ENCODE measurements at regions not wholly inside any gene's neighbourhood (a gene's known extent, or its start where the extent isn't known, plus 50 kb on each side); places are given as distances from the start of the nearest gene placed in this dataset.
"Not testable (repeated sequence)": the region's sequence is repeated elsewhere in the genome, so short reads cannot be mapped to it uniquely, and the experiment has no call there.

- ATAC-seq = no peak
- DNase-seq (ENCODE audit: low spot score in 2 of 2) = no peak
- Mint-ChIP-seq H3K36me3 (peaks cover 3 to 10% of the 10 kb centered on the region in 2 donors), H3K9me3 (peaks cover 7 to 11% of the 10 kb centered on the region in 2 donors), H3K27ac (no peak overlapping the region)
These were observed 644.2 kb upstream of the GJE1 start for GRCh38 chr6:141488488-141488887.

GRCh38 chr6:141486942-141487341 is 645.8 kb upstream of the GJE1 start:
- DNase-seq (ENCODE audit: low spot score in 2 of 2) (no peak), ATAC-seq (no peak)
- Mint-ChIP-seq H3K27ac (no peak overlapping the region), H3K36me3 (peaks cover 10% of the 10 kb centered on the region in 2 donors), H3K9me3 (peaks cover 7 to 11% of the 10 kb centered on the region in 2 donors)

GRCh38 chr6:141484711-141485110 is 648.0 kb upstream of the GJE1 start:
- ATAC-seq (peak; percentile 51 to 77), DNase-seq (ENCODE audit: low spot score in 2 of 2) (no peak)
- peaks cover 6 to 12% of the 10 kb centered on the region in 2 donors for H3K9me3 Mint-ChIP-seq
- H3K36me3 Mint-ChIP-seq = peaks cover 10 to 15% of the 10 kb centered on the region in 2 donors
- peak overlapping the region; percentile 44 to 94 for H3K27ac Mint-ChIP-seq

GRCh38 chr6:141483598-141484061 is 649.1 kb upstream of the GJE1 start:
- peak overlapping the region; percentile 94 to 98 for H3K27ac Mint-ChIP-seq
- ATAC-seq = peak; percentile 99 to 100
- peaks cover 14 to 15% of the 10 kb centered on the region in 2 donors for H3K36me3 Mint-ChIP-seq
- H3K9me3 Mint-ChIP-seq = peaks cover 7 to 16% of the 10 kb centered on the region in 2 donors
- peak in 1 of 2 donors; percentile 33 for DNase-seq (ENCODE audit: low spot score in 2 of 2)

GRCh38 chr6:141482796-141483597 is 649.7 kb upstream of the GJE1 start:
- Mint-ChIP-seq H3K9me3 (peaks cover 7 to 16% of the 10 kb centered on the region in 2 donors), H3K27ac (peak overlapping the region; percentile 94 to 98), H3K36me3 (peaks cover 14 to 15% of the 10 kb centered on the region in 2 donors)
- ATAC-seq = no peak
- no peak for DNase-seq (ENCODE audit: low spot score in 2 of 2)

GRCh38 chr6:141475259-141475658 is 657.5 kb upstream of the GJE1 start:
- H3K9me3 Mint-ChIP-seq = peaks cover 3% of the 10 kb centered on the region in 2 donors
- ATAC-seq (no peak), DNase-seq (ENCODE audit: low spot score in 2 of 2) (no peak)
- peaks cover 0 to 4% of the 10 kb centered on the region in 2 donors for H3K36me3 Mint-ChIP-seq
- no peak overlapping the region for H3K27ac Mint-ChIP-seq

- DNase-seq (ENCODE audit: low spot score in 2 of 2) (no peak), ATAC-seq (no peak)
- Mint-ChIP-seq H3K36me3 (no peaks in the 10 kb centered on the region), H3K9me3 (no peaks in the 10 kb centered on the region), H3K27ac (no peak overlapping the region)
These were observed 660.4 kb upstream of the GJE1 start for GRCh38 chr6:141472162-141472928.

- H3K36me3 Mint-ChIP-seq = no peaks in the 10 kb centered on the region
- H3K27ac Mint-ChIP-seq = no peak overlapping the region
- H3K9me3 Mint-ChIP-seq = no peaks in the 10 kb centered on the region
- no peak for DNase-seq (ENCODE audit: low spot score in 2 of 2)
- ATAC-seq = no peak
These were observed 661.9 kb upstream of the GJE1 start for GRCh38 chr6:141470810-141471209.

GRCh38 chr6:141467881-141468280 is 664.8 kb upstream of the GJE1 start:
- ATAC-seq (no peak), DNase-seq (ENCODE audit: low spot score in 2 of 2) (no peak)
- H3K9me3 Mint-ChIP-seq = no peaks in the 10 kb centered on the region
- H3K27ac Mint-ChIP-seq = no peak overlapping the region
- H3K36me3 Mint-ChIP-seq = no peaks in the 10 kb centered on the region

GRCh38 chr6:141467041-141467440 is 665.7 kb upstream of the GJE1 start:
- no peaks in the 10 kb centered on the region for H3K36me3 Mint-ChIP-seq
- no peak overlapping the region for H3K27ac Mint-ChIP-seq
- ATAC-seq (no peak), DNase-seq (ENCODE audit: low spot score in 2 of 2) (no peak)
- no peaks in the 10 kb centered on the region for H3K9me3 Mint-ChIP-seq

GRCh38 chr6:141464896-141465295 is 667.8 kb upstream of the GJE1 start:
- Mint-ChIP-seq H3K27ac (no peak overlapping the region), H3K36me3 (no peaks in the 10 kb centered on the region), H3K9me3 (no peaks in the 10 kb centered on the region)
- DNase-seq (ENCODE audit: low spot score in 2 of 2) (no peak), ATAC-seq (no peak)

- H3K27ac Mint-ChIP-seq = no peak overlapping the region
- ATAC-seq (peak in 1 of 2 donors; percentile 51), DNase-seq (ENCODE audit: low spot score in 2 of 2) (no peak)
- no peaks in the 10 kb centered on the region for H3K9me3 Mint-ChIP-seq
- H3K36me3 Mint-ChIP-seq = no peaks in the 10 kb centered on the region
These were observed 668.2 kb upstream of the GJE1 start for GRCh38 chr6:141464490-141464889.

- no peak overlapping the region for H3K27ac Mint-ChIP-seq
These were observed 669.3 kb upstream of the GJE1 start for GRCh38 chr6:141463237-141463977.

GRCh38 chr6:141460743-141461484 is 671.8 kb upstream of the GJE1 start:
- ATAC-seq (no peak), DNase-seq (ENCODE audit: low spot score in 2 of 2) (no peak)
- no peak overlapping the region for H3K27ac Mint-ChIP-seq
- no peaks in the 10 kb centered on the region for H3K36me3 Mint-ChIP-seq
- H3K9me3 Mint-ChIP-seq = no peaks in the 10 kb centered on the region

More at GRCh38 chr6:141463237-141463977, 669.3 kb upstream of the GJE1 start:
- Mint-ChIP-seq H3K9me3 (no peaks in the 10 kb centered on the region), H3K36me3 (no peaks in the 10 kb centered on the region)
- DNase-seq (ENCODE audit: low spot score in 2 of 2) = no peak
- ATAC-seq = no peak

GRCh38 chr6:141460245-141460644 is 672.5 kb upstream of the GJE1 start:
- ATAC-seq; H3K36me3 Mint-ChIP-seq; DNase-seq (ENCODE audit: low spot score in 2 of 2); H3K9me3 Mint-ChIP-seq: not testable (repeated sequence)
- H3K27ac Mint-ChIP-seq = peak overlapping the region in 1 of 2 donors; percentile 51

GRCh38 chr6:141457984-141458383 is 674.7 kb upstream of the GJE1 start:
- DNase-seq (ENCODE audit: low spot score in 2 of 2); H3K27ac Mint-ChIP-seq; H3K9me3 Mint-ChIP-seq; ATAC-seq; H3K36me3 Mint-ChIP-seq: not testable (repeated sequence)

Data from activated naive CD4-positive, alpha-beta T cell treated with anti-CD3 and anti-CD28 coated beads, Interleukin-2, amount 50 U/mL, for 72 hours (primary cell).